GM21528 (cell line): ENCODE measurements at regions not wholly inside any gene's neighbourhood (a gene's known extent, or its start where the extent isn't known, plus 50 kb on each side); places are given as distances from the start of the nearest gene placed in this dataset.

Source experiments
- ATAC-seq: cut with Tn5 transposase; IDR thresholded peaks from one replicate; pipeline ENCODE4 v1.9.1; 2021; ENCODE audit warnings: mild to moderate bottlenecking, moderate library complexity; ENCODE audit not compliant: unreplicated experiment, low FRiP score

- ATAC-seq = no peak
Observed at GRCh38 chr17:55668312-55668920, 54.2 kb downstream of the TMEM100 start.

DNA sequence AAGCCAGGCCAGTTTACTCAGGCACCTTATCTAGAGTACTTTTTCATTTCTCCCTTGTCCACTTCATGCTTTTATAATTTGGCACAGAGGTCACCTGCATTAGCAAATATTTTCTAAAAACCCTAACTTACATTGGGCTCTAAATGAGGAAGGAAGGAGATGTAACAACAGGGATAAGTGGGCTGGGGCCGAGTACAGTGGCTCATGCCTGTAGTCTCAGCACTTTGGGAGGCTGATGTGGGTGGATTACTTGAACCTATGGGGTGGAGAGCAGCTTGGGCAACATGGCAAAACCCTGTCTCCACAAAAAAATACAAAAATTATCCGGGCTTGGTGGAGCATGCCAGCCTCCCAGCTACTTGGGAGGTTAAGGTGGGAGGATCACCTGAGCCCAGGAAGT lies 55.9 kb downstream of the TMEM100 start:
- no peak for ATAC-seq

DNA sequence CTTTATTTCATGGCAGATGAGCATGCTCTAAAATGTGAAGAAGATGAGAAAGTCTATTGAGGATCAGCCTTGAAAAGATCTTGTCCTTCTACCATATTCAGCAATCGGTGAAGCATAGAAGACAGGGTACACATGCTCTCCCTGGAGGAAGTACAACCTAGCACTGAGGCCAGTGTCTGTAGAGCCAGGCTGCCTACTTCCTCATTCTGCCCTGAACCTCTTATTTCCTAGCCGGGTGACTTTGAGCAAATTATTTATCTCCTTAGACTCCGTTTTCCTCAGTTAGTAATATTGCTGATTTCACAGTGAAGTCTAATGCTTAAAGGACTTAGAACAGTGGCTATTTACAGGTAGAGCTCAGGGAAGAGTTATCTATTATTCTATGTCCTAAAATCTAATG lies 58.4 kb downstream of the TMEM100 start:
- peak; percentile 80 for ATAC-seq

- no peak for ATAC-seq
Observed at GRCh38 chr17:55663400-55663799, 59.3 kb downstream of the TMEM100 start.

DNA sequence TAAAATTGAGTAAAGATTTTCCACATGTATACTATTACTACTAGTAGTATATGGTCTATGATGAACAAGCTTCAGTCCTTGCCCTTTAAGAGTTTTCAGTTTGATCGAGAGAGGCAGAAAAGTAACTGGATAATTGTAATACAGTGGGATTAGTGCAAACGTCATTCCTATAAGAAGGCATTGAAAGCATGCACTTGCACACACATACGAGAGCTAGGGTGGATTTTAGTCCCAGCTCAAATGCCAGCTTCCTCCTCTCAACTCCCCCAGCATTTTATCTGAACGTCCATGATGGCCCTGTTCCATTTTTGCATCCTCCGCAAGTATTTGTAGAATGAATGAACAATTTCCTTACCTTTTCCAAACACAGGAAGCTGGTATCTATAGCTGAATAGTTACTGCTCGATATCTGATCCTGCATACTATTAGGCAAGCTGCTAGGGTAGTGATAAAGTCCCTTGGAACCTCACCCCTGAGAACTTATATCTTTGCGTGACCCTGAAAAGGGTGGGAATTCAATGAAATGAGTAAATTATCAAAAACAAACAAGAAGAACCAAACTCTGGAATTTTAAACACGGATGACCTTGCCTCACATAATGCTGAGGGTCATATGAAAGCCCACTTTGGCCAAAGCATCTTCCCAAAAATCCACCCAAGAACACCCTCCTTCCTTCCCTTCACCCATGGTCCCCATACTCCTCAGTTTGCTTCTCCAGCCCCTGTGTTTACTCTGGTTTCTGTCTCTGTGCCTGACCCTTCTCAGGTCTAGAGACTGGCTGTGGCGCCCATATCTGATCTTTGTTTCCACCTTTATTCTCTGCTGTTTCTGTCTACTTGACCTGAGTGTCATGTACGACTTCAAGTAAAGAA lies 60.5 kb downstream of the TMEM100 start:
- ATAC-seq = no peak

DNA sequence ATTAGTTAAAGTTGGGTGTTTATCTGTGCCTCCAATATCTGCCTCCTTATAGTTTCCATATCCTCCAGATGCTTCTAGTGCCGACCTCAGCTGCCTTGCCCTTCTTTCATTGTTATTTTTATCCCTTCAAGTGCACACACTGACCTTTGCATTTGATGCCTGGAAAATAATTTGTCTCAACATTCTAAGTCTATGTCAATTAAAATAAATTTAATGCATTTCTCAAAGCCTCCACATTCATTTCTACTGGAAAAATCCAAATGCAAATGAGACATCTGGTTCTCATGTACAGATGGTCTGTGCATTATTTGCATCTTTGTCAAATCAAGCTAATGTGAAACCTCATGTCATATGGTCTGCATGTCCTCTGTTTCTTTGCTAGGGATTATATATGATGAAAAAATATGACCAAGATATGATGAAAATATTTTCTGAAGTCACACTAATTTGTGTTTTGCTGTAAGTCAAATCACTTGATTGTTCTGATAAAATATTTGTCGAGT lies 61.4 kb downstream of the TMEM100 start:
- ATAC-seq = no peak

GRCh38 chr17:55660178-55660886 lies 62.3 kb downstream of the TMEM100 start:
- ATAC-seq = no peak

GRCh38 chr17:55659661-55660060 lies 63.0 kb downstream of the TMEM100 start:
- no peak for ATAC-seq

GRCh38 chr17:55655777-55656176 lies 66.9 kb downstream of the TMEM100 start:
- no peak for ATAC-seq

GRCh38 chr17:55654821-55655220 lies 67.8 kb downstream of the TMEM100 start:
- no peak for ATAC-seq

- ATAC-seq = no peak
Observed at GRCh38 chr17:55654022-55654421, 68.6 kb downstream of the TMEM100 start.

GRCh38 chr17:55652825-55653224 lies 69.8 kb downstream of the TMEM100 start:
- no peak for ATAC-seq

DNA sequence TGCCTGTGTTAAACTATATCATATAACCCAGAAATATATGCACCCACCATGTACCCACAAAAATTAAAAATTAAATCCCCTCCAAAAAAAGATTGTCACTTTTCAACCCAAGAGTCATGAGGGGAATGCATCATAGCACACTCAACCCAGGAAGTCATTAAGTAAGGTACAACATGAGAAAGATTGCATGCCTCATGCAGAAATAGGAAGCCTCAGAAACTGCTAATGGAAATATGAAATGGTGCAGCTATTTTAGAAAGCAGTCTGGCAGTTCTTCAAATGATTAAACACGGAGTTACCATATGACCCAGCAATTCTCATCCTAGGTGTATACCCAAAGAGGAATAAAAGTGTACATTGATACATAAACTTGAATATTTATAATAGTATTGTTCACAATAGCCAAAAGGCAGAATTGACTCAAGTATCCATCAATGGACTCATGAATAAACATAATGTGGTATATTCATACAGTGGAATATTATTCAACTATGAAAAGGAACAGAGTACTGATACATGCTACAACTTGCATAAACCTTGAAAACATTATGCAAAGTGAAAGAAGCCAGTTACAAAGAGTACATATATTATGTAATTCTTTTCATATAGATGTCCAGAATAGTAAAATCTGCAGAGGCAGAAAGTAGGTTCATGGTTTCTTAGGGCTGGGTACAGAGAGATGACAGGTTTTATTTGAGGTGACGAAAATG lies 70.4 kb downstream of the TMEM100 start:
- ATAC-seq = no peak

DNA sequence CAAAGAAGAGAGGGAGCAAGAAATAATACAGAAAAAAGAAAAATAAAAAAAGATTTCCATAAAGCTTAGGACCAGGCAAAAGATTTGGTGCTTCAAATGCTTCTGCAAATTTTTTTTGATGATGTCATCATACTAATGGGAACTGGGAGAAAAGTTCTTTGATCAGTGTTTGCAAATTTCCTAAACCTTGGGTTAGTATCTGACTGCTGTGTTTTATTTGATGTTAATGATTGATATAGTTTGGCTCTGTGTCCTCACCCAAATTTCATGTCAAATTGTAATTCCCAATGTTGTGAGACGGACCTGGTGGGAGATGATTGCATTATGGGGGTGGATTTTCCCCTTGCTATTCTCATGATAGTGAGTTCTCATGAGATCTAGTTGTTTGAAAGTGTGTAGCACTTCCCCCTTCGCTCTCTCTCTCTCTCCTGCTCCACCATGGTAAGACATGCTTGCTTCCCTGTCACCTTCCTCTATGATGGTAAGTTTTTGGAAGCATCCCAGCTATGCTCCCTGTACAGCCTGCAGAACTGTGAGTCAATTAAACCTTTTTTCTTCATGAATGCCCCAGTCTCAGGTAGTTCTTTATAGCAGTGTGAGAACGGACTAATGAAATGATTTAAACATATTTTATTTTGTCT lies 72.6 kb downstream of the TMEM100 start:
- no peak for ATAC-seq

- no peak for ATAC-seq
Observed at GRCh38 chr17:55648086-55648485, 74.6 kb downstream of the TMEM100 start.

DNA sequence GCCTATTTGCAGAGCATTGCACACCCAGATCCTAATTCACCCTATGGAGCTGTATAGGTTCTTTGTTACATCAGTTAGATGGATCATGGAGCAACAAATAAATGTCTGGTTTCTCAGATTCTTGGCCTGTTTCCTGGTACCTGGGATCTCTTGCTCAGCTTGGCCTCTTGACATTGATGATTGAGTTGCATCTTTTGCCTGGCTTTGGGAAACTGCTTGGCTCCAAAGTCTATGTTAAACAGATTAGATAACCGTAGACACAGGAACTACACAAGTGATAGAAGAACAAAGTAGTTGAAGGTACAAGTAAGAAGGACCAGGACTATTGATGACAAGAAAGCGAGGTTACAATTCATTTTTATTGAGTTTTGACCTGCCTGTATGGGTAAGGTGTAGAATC lies 77.3 kb downstream of the TMEM100 start:
- ATAC-seq = no peak

- no peak for ATAC-seq
Observed at GRCh38 chr17:55644346-55644745, 78.3 kb downstream of the TMEM100 start.

- no peak for ATAC-seq
Observed at GRCh38 chr17:55642741-55643140, 79.9 kb downstream of the TMEM100 start.

DNA sequence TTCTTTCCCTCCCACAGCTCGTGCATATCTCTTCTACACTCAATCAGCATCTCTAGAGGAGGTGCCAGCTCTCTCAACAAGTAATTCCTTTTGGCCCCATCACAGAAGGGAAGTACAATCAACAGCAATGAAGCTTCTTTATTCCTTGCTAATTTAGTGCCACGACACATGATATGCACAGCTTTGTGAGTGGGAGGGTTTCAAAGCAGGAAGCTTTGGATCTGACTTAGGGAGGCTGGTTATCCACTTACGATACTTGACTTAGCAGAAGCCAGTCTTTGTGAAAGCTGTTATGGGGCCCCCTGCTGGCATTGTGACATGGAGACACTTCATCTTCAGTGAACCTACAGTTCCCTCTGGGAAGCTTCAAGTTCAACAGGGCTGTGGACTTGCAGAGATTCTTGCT lies 81.0 kb downstream of the TMEM100 start:
- no peak for ATAC-seq

DNA sequence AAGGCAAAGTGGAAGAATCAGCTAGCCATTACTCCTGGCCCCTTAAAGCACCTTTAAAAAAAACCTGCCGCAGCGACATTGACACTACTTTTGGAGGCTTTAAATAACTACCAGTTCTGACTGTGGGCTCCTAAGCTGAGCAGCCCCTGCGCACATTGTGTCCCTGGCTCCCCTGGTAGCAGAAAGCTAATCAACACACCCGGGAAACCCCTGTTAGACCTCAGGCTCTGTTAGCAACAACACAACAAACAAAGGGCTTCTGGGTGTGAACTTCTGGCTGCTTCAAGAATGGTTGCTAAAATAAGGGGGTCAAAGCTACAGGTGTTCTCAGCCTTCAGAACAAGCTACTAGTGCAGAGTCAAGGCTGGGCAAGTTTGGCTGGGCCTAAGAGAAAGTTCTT lies 83.6 kb downstream of the TMEM100 start:
- no peak for ATAC-seq
